Dermis microvascular lymphatic vessel endothelial cell (primary cell): ENCODE measurements at regions not wholly inside any gene's neighbourhood (a gene's known extent, or its start where the extent isn't known, plus 50 kb on each side); places are given as distances from the start of the nearest gene placed in this dataset.

Experiments used
- DNase-seq, 2 donors: peaks; one replicate each; pipeline versions ENCODE4 v3.0.0 to v3.0.0-alpha.2; 2010; ENCODE audit warnings: low read depth in 2 of 2

DNA sequence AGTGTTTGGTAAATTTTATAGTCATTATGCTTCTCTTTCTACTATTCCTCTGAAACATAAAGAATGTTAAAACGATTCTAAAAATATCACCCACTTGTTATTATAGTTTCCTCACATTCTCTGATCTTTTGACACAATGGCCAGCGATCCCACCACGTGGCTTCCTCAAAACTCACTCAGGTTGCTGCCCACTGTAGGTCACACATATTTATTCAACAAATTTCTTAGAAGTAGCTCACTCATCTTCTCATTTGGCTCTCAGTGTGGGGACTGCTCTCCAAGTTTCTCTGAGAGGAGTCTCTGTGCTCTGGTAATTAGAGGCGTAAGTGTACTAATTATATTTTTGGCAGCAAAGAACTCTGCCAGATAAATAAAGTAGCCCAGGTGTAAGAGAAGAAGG is 465.4 kb downstream of the CDH11 start:
- no peak for DNase-seq

DNA sequence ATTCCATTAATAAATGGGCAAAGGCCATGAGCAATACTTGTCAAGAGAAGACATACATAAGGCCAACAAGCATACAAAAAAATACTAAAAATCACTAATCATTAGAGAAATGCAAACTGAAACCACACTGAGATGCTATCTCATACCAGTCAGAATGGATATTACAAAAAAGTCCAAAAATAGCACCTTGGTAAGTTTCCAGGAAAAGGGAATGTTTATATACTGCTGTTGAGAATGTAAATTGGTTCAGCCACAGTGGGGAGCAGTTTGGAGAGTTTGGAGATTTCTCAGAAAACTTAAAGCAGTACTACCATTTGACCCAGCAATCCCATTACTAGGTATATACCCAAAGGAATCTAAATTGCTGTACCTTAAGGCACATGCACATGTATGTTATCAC is 467.7 kb downstream of the CDH11 start:
- DNase-seq = no peak

DNA sequence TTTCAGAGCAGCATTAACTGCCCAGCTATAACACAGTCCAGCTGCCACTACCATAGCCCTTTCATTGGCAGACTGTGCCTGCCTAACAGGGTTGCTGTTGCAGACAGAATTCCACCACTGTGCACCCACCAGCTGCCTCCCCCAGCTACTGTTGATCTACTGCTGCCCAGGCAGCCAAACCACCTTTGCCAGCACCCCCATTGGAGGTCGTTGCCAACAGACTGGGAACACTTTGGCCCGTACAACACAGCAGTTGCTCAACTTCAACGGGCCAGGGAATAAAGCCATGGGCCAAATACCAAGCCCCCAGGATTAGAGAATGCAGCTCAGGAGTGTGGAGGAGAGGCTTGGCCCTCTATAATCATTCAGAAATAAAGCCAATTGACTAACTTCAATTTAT is 473.6 kb downstream of the CDH11 start:
- DNase-seq = no peak

DNA sequence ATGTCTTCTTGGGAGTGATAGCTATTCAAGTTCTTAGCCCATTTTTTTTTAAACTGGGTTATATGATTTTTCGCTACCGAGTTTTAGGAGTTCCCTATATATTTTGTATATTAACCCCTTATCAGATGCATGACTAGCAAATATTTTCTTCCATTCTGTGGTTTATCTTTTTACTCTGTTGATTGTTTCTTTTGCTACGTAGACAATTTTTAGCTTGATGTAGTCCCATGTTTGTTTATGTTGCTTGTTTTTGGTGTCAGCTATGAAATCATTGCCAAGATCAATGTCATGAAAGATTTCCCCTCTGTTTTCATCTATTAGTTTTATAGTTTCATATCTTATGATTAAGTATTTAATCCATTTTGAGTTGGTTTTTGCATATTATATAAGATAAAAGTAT is 480.5 kb downstream of the CDH11 start:
- no peak for DNase-seq

DNA sequence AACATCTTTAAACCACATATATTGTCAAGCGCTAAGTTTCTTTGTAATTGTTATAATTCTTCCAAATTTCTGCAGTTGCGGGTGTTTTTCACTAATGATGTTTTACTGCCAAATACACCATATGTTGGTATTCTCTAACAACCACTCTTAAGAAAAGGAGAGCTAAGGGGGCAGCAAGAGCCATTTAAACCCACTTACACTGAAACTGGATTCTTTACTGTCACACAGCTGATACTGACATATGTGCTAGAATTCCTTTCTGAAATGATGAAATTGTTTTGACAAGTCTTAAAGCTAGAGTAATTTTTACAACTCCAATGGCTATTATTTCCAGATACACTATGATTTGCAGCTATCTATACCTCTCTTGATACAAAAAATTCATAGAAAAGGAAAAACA is 483.1 kb downstream of the CDH11 start:
- no peak for DNase-seq

DNA sequence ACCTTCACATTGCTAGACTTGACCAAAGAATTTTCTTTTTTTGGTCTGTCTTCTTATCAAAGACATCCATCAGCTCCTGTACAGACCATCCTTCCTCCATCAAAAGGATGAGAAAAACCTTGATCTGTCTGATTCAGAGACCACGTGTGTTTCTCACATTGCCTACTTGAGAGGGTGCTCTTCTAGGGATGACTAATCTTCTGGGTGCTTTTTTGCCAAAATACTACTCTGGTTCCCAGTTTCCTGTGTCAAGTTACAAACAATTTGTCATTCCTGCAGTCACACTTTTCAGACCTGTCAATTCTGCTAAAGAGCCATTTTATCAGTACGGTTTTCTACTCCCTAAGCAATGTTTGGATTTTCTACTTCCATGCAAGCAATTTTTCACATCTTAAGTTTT is 492.2 kb downstream of the CDH11 start:
- no peak for DNase-seq

DNA sequence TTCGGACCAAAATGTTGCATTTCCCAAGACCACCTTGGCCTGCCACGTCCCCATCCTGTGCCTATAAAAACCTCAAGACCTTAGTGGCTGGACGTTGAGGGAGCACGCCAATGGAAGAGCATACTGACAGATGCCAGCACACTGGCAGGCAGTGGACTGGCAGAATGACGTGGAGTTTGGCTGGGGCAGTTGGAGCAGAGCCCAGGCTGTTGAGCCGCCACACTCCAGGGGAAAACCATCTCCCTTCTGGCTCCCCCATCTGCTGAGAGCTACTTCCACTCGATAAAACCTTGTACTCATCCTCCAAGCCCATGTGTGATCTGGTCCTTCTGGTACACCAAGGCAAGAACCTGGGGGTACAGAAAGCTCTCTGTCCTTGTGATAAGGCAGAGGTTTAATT is 494.1 kb downstream of the CDH11 start:
- DNase-seq = no peak

DNA sequence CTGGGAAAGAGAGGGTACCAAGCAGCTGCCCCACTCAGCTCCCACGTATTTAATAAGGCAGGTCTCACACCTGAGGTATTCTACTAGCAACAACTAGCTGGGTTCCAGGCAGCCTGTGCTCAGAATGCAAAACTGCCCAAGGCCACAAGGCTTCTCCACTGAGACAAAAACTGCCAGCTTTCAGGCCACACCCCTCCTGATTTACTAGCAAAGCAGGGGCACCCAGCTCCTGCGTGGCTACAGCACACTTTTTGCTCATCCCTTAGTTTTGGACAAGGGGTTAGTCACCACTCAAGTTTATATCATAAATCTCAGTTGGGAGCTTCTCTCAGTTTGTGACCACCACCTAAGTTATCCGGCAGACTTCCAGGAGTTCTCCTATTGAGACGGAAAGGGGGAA is 494.6 kb downstream of the CDH11 start:
- DNase-seq = no peak

DNA sequence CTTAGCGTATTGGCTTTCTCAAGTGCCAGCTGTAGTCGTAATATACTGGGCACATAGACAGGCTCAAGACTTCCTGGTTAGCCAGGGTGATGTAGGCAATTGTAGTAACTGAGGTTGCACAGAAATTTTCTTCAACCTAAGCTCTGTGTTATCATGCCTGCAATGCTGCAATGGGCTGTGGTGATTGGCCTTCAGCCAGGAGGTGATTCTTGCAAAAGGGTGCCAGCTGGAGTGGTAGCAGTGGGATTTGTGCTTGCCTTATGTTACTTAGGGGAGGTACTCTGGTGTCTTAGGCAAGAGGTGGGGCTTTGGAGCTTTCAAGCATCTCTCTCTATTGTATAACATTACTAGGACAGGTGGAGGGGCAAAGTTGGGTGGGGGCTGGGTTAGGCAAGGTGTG is 495.1 kb downstream of the CDH11 start:
- no peak for DNase-seq

DNA sequence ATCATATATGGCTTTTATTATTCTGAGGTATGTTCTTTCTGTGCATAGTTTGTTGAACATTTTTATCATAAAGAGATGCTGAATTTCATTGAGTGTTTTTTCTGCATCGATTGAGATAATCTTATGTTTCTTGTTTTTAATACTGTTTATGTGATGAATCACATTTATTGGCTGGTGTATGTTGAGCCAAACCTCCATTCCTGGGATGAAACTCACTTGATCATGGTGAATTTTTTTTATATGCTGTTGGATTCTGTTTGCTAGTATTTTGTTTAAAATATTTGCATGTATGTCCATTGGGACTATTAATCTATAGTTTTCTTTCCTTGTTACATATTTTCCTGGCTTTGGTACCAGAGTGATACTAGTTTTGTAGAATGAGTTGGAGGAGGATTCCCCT is 500.2 kb downstream of the CDH11 start:
- DNase-seq = no peak

DNA sequence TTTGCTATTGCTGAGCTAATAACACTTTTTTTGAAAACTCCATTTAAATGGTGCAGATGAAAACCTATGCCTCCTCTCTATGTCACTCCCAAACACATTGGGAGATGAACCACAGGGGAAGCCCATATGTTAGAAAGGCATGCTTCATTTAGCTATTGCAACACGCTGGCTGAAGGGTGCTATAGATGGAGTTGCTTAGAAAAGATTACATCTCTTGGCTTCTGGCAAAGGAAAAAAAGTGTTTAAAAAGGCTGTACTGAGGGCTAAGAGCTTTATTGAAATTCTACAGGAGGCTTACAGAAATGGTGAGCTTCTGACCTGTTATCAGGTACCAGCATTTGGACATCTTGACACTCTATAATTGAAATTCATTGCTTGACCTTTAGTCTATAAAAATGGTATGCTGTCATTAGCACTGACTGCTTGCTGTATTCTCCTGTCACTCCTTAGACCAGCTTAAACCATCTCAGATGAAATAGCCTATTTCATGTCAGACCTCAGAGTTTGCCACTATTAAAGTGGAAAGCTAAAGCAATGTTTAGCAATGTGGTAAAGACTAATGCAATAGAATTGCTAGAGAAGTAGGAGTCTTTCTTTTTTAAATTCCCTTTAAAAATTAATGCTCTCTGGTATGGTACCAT is 503.9 kb downstream of the CDH11 start:
- no peak for DNase-seq

DNA sequence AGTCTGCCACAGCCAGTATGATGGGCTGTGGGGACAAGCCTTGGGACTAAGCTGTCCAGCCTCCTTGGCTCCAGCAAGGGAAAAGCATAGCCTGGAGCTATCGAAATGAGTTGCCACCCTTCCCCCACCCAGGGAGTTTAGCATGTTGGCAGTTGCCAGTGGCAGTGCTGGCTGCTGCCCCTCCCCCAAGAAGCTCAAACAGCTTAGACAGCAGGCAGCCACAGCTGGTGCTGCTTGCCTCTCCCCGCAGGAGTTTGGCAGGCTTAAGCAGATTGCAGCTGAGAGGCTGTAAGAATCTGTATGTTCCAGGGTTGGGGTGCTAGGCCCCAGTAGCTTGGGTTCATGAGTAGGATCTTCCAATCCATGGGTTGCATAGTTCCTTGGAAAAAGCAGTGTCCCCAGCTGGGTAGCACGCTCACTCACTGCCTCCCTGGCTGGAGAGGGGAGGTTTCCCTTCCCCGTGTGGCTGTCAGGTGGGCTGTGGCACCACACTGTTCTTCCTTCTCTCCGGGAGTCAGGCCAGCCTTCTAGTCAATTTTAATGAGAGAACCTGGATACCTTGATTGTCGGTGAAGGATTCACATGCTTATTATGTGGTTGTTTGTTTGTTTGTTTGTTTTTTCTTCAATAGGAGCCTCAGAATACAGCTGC is 506.1 kb downstream of the CDH11 start:
- DNase-seq = no peak

DNA sequence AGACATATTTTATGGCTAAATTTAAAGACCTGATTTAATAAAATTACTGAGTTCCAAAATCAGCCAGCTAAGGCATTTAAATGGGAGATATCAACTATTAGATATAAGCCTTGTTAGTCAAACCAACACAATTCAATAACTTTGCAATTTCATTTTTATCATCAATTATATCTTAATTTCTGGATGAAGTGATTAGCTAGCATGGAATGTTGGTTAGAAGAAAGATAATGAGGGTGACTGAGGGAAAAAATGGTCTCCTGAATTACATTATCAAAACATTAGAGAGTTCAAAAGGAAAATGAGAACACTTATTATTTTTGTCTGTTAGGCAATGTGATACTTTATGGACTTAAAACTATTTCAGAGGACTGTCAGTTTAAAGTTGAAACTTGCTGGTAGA is 525.7 kb downstream of the CDH11 start:
- no peak for DNase-seq

DNA sequence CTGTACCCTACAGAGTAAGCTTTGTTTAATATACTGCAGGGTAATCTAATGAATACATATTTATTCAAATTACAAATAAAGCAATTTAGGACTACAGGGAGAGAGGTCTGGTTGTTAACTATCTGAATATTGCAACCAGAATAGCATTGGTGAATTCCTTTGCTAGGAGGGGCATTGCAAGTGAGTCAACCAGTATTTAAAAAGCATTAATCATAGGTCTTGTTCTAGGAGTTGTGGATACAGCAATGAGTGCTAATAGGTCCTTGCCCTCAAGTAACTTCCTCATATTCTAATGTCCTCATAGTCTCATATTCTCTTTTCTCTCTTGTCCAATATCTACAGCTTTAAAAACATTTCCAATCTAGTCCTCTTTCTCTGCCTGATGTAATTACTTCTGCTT is 531.4 kb downstream of the CDH11 start:
- DNase-seq = no peak

DNA sequence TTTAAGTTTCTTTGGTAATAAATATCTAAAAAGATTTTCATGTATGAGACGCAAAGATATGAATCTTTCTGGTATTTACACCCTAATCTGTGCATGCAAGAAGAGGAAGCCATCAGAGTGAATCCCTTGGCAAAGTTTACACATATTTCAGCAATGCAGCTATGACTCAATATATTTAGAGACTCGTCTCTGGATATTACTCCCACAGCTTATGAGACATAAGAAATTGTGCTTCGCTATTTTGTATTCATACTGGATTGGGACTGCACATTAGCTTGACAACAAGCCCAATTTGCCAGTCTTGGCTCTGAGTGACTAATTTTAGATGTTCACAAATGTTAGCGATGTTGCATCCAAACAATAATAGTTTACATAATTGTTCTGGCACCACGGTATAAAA is 532.0 kb downstream of the CDH11 start:
- DNase-seq = no peak

DNA sequence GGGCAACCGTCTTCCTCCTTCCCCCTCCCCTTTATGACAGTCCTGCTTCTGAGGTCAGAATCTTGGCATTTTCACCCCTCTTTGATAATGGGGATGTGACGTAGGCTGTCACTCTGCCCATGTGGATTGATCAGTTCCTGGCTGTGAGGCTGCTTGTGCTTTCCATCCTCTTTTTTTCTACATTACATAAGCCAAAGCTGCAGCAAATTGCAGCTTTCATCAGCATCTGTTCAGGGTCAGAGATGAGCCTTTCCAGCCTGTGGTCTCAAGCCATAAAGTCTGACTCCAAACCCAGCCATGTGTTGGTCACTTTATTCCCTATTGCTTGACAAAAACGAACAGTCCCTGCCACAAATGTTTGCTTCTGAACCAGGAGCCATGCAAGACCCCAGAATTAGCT is 535.1 kb downstream of the CDH11 start:
- DNase-seq = no peak

DNA sequence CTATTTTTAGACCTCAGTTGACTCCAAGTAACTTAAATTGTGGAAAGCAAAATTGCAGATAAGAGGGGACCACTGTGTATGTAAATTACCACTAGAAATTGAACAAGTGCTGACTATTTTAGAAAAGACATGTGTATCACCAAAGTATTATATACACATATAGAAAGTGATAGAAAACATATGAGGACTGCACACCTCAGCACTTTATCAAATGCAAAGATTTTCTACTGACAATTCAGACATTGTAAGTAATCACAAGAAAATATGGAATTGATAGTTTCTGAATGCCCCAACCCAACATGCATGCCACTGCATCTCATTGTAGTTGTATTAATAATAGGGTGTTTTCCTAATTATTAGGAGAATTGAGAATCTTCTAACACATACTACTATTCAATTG is 536.5 kb downstream of the CDH11 start:
- DNase-seq = no peak

DNA sequence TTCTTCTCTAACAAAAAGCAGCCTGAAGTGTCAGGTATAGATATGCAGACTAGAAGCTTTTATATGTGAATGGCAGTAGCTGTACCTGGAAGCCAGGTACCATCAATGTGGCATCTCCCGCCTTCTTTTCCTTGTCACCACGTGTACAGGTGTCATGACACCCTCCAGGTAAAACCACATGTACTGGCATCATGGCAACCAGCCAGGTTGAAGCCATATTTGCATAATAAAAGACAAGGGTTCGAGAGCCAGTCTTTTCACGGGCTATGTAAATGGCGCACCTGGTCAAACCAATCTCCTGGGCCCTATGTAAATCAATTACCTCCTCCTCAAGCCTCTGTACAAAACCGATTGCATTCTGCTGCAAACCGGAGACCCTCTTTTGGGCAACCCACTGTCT is 541.3 kb downstream of the CDH11 start:
- no peak for DNase-seq

DNA sequence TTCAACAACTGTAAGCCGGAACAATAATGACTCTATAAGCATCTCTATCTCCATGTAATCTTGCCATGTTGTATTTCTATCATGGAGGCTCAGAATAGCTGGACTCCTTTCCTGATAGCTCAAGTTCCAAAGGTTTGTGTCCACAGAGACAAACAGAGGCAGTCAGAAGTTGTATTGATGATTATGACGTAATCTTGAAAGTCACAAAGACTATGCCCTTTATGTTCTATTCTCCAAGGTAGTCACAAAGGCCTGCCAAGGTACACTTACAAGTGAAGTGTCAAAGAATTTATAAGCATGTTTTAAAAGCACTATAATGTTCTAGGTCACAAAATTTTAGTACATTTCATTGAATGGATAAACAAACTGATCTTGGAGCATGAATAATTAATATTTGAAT is 542.2 kb downstream of the CDH11 start:
- DNase-seq = no peak

DNA sequence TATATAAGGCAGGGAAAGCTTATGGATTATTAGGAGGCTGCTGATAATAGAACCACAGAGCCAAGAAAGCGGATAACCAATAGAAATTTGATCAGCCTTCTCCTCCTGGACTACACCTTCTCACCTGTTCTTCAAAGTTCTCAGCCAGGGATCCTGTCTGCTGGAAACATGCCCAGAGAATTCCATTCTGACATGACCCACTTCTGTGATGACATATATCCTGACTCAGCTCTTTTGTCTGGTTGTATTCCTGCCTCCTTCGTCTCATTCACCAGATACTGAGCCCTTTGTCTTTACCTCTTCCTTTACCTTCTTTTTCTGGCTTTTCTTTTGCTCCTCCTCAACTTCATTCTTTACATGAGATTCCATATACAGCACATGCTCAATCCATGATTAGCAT is 576.1 kb downstream of the CDH11 start:
- DNase-seq = no peak

DNA sequence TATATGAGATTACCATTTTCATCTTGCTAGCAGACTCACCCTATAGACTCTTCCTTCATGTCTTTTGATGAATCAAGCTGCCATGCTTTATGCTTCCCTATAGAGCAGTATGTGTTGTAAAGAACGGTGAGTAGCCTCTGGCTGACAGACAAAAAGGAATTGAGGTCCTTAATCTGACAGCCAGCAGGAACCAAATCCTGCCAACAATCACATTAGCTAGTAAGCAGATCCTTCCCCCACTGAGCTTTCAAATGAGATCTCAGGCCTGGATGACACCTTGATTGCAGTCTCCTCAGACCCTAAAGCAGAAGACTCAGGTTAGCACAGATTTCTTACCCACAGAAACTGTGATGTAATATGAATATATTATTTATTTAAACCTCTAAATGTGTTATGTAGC is 577.0 kb downstream of the CDH11 start:
- DNase-seq = no peak

DNA sequence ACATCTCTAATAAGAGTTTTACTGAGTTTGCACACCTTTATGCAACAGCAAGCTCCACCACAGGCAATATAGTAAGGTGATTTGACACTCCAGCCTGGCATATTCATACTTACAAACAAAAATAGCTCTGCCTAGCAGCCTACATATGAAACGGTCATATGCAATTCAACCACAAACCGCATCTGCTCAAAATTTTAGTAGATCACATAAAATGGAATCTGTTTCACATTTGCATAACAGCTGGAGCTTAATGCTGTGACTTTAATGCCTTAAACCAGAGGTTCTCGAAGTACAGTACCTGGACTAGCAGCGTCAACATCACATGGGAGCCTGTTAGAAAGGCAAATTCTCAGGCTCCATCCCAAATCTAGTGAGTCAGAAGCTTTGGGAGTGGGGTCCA is 578.4 kb downstream of the CDH11 start:
- no peak for DNase-seq

DNA sequence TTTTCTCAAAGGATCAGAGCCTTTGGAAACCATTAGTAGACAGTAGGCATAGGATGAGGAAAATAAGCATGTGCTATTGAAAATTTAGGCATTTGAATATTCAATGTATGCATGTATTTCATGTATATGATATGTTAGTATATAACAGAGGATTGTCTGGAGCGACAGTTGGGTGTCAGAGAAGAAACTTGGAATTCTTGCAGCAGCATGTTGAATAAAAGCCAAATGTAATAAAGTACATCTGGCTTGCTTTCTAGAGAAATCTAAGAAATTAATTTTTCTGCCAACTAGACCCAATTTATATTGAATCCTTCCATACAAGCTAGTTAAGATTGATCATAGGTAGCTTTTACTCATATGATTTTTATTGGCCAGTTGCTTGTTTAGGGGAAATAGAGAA is 578.8 kb downstream of the CDH11 start:
- no peak for DNase-seq

DNA sequence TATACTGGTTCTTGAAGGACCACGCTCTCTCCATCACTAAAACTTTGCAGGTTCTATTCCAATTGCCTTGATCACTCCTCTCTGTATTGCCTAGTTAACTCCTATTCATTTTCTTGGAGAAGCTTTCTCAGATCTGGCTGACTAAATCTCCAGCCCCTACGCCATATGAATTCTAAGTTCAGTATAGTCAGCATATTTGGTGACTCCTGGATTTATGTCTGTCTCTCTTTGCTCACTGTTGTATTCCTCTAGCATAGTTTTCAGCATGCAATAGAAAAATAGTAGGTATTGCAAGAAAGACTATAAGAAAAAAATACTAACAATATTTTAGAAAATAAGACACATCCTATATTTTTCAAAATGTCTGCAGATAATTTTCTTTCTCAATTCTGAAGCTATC is 579.7 kb downstream of the CDH11 start:
- no peak for DNase-seq
